Prostate gland (tissue), 2 donors: ENCODE measurements at regions not wholly inside any gene's neighbourhood (a gene's known extent, or its start where the extent isn't known, plus 50 kb on each side); places are given as distances from the start of the nearest gene placed in this dataset.
"Not testable (repeated sequence)": the region's sequence is repeated elsewhere in the genome, so short reads cannot be mapped to it uniquely, and the experiment has no call there.

Experiments
- CTCF ChIP-seq, 4 experiments: fragments of 200-600 bp in 2 of 4; fragments of 450-650 bp in 2 of 4; sonication (generic) in 2 of 4; IDR thresholded peaks; 1 replicate in 3 of 4; 2 replicates in 1 of 4; pipeline ENCODE4 v1.5.1; 2016 to 2019; ENCODE audit warnings: antibody characterized with exemption in 4 of 4, mild to moderate bottlenecking in 2 of 4, moderate library complexity in 2 of 4
- POLR2A ChIP-seq: fragments of 450-650 bp; IDR thresholded peaks from one replicate; pipeline ENCODE4 v1.6.1; 2016; ENCODE audit warnings: antibody characterized with exemption, mild to moderate bottlenecking
- POLR2AphosphoS5 ChIP-seq: sonication (generic); formaldehyde crosslinking; IDR thresholded peaks from one replicate; pipeline ENCODE4 v1.6.1; 2017; ENCODE audit warnings: antibody characterized with exemption

- not testable (repeated sequence) for TF ChIP-seq CTCF (IDR thresholded peaks at IDR 0.05); POLR2A; POLR2AphosphoS5
Observed at GRCh38 chr5:1609111-1609510, 85.4 kb upstream of the LPCAT1 start.
